Ascending aorta (tissue), 2 donors: ENCODE measurements at regions not wholly inside any gene's neighbourhood (a gene's known extent, or its start where the extent isn't known, plus 50 kb on each side); places are given as distances from the start of the nearest gene placed in this dataset.

Experiments
- DNase-seq, 2 donors: peaks; one replicate each; pipeline ENCODE4 v3.0.0-alpha.2; 2019; ENCODE audit warnings: low spot score in 2 of 2
- H3K27ac ChIP-seq, 2 donors: fragments of 200-600 bp; sonication (generic); one replicate each; pipeline ENCODE4 v1.5.1; 2016 to 2017; ENCODE audit warnings: mild to moderate bottlenecking in 1 of 2
- H3K27me3 ChIP-seq: fragments of 200-600 bp; sonication (generic); one replicate; pipeline ENCODE4 v1.5.1; 2017
- H3K36me3 ChIP-seq, 2 donors: fragments of 200-600 bp; sonication (generic); one replicate each; pipeline ENCODE4 v1.5.1; 2016
- H3K4me1 ChIP-seq, 2 donors: fragments of 200-600 bp; sonication (generic); one replicate each; pipeline ENCODE4 v1.5.1; 2016 to 2017; ENCODE audit warnings: mild to moderate bottlenecking in 1 of 2
- H3K4me3 ChIP-seq, 2 donors: fragments of 200-600 bp; sonication (generic); one replicate each; pipeline ENCODE4 v1.5.1; 2016 to 2017; ENCODE audit warnings: mild to moderate bottlenecking in 1 of 2
- H3K9me3 ChIP-seq, 2 donors: fragments of 200-600 bp; sonication (generic); one replicate each; pipeline ENCODE4 v1.5.1; 2016
- intact Hi-C: fragments of 100-400 bp; cut with DNase I; formaldehyde crosslinking; loops from one replicate; pipeline ENCODE4 v1.15.1; 2023
- TF ChIP-seq, protein P1 (sequence below), 3 experiments: fragments of 200-600 bp in 2 of 3; fragments of 450-650 bp in 1 of 3; sonication (generic) in 2 of 3; IDR thresholded peaks; one replicate each; pipeline ENCODE4 v1.5.1; 2016 to 2019; ENCODE audit warnings: antibody characterized with exemption in 3 of 3, mild to moderate bottlenecking in 1 of 3, moderate library complexity in 1 of 3

DNA sequence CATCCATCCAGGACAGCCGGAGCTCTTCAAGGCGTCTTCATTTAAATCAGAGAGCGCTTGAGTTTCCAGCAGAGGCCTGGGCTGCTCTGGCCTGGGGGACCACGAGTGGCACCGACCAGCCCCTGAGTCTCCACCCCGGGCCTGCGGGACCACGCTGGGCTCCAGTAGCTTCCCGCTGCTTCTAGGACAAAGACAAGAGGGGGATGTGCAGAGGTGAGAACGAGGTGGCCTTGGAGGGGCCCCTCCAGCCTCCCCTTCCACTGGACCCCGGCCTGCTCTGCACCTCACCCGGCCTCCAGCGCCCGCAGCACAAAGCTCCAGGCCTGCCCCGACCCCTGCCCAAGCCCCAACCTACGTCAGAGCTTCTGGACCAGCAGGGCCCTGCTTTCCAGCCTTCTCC is 81.6 kb downstream of the IRX2 start:
- DNase-seq, result no peak
- no peaks in the 10 kb centered on the region for H3K9me3 ChIP-seq
- TF ChIP-seq, protein P1, sequence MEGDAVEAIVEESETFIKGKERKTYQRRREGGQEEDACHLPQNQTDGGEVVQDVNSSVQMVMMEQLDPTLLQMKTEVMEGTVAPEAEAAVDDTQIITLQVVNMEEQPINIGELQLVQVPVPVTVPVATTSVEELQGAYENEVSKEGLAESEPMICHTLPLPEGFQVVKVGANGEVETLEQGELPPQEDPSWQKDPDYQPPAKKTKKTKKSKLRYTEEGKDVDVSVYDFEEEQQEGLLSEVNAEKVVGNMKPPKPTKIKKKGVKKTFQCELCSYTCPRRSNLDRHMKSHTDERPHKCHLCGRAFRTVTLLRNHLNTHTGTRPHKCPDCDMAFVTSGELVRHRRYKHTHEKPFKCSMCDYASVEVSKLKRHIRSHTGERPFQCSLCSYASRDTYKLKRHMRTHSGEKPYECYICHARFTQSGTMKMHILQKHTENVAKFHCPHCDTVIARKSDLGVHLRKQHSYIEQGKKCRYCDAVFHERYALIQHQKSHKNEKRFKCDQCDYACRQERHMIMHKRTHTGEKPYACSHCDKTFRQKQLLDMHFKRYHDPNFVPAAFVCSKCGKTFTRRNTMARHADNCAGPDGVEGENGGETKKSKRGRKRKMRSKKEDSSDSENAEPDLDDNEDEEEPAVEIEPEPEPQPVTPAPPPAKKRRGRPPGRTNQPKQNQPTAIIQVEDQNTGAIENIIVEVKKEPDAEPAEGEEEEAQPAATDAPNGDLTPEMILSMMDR (IDR thresholded peaks at IDR 0.05), result no peak
- no peaks in the 10 kb centered on the region for H3K27me3 ChIP-seq
- no peaks in the 10 kb centered on the region for H3K4me1 ChIP-seq
- H3K4me3 ChIP-seq, result no peak overlapping the region
- H3K27ac ChIP-seq, result no peak overlapping the region
- no peaks in the 10 kb centered on the region for H3K36me3 ChIP-seq
- intact Hi-C loops, result no loop called here

DNA sequence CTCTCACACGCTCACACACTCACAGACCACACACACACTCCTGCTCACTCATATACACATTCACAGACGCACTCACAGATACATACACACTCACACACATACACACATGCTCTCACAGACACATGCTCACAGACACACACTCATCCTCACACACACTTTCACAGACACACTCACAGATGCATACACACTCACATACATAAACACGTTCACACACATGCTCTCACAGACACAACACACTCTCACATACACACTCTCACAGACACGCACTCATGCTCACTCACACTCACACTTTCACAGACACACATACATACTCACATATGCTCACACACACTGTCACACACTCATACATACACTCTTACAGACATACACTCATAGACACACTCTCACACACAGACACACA is 82.2 kb downstream of the IRX2 start:
- intact Hi-C loops, result no loop called here
- Histone ChIP-seq H3K27ac (no peak overlapping the region), H3K4me1 (no peaks in the 10 kb centered on the region), H3K9me3 (no peaks in the 10 kb centered on the region), H3K4me3 (no peak overlapping the region), H3K36me3 (no peaks in the 10 kb centered on the region), H3K27me3 (no peaks in the 10 kb centered on the region)
- no peak for DNase-seq
- TF ChIP-seq, protein P1 (IDR thresholded peaks at IDR 0.05), result no peak

- TF ChIP-seq, protein P1 (IDR thresholded peaks at IDR 0.05), result no peak
- DNase-seq, result no peak
- Histone ChIP-seq H3K27me3 (no peaks in the 10 kb centered on the region), H3K27ac (no peak overlapping the region), H3K9me3 (no peaks in the 10 kb centered on the region), H3K4me3 (no peak overlapping the region), H3K36me3 (no peaks in the 10 kb centered on the region), H3K4me1 (no peaks in the 10 kb centered on the region)
- intact Hi-C loops, result no loop called here
Measured at GRCh38 chr5:2666081-2666480, 85.4 kb downstream of the IRX2 start.

DNA sequence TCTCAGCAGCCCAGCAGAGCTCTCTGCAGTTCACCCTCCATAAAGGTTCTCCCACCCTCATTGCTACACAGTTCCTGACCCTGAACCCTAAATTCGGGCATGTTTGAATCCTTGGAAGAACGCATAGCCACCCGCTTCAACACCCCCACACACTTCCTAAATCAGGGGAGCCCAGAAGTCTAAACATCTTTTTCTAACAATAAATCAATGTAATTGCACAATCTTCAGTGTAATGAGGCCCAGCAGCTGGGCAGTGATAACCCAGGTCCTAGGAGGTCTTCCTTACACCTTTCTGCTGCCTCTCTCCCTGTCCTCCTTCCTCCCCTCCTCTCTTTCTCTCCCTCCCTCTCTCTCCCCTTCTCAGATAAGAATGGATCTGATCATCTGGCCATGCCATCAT is 88.0 kb downstream of the IRX2 start:
- Histone ChIP-seq H3K27me3 (no peaks in the 10 kb centered on the region), H3K4me3 (no peak overlapping the region), H3K4me1 (no peaks in the 10 kb centered on the region), H3K36me3 (no peaks in the 10 kb centered on the region), H3K27ac (no peak overlapping the region), H3K9me3 (no peaks in the 10 kb centered on the region)
- DNase-seq, result no peak
- TF ChIP-seq, protein P1 (IDR thresholded peaks at IDR 0.05), result no peak
- intact Hi-C loops, result no loop called here

DNA sequence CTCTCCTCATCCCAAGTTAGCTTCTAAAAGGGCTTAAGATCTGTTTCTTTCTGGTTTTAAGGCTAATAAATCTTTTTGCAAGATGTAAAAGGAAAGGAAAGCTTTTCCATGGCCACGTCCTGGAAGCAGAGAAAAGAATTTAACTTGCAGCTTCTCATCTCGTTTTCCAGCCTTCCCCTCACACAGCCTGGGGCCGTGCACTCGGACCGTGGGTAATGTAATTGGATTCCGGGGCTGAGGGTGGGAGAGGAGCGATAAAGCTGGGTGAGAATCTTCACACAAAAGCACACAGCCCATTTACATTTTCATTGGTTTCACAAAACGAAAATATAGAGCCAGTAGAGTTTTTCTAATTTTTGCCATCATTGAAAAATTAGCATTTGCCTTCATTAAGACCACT is 91.2 kb downstream of the IRX2 start:
- intact Hi-C loops, result no loop called here
- Histone ChIP-seq H3K4me1 (no peaks in the 10 kb centered on the region), H3K9me3 (no peaks in the 10 kb centered on the region), H3K27me3 (no peaks in the 10 kb centered on the region), H3K4me3 (no peak overlapping the region), H3K36me3 (no peaks in the 10 kb centered on the region), H3K27ac (no peak overlapping the region)
- TF ChIP-seq, protein P1 (IDR thresholded peaks at IDR 0.05), result no peak
- DNase-seq, result no peak

DNA sequence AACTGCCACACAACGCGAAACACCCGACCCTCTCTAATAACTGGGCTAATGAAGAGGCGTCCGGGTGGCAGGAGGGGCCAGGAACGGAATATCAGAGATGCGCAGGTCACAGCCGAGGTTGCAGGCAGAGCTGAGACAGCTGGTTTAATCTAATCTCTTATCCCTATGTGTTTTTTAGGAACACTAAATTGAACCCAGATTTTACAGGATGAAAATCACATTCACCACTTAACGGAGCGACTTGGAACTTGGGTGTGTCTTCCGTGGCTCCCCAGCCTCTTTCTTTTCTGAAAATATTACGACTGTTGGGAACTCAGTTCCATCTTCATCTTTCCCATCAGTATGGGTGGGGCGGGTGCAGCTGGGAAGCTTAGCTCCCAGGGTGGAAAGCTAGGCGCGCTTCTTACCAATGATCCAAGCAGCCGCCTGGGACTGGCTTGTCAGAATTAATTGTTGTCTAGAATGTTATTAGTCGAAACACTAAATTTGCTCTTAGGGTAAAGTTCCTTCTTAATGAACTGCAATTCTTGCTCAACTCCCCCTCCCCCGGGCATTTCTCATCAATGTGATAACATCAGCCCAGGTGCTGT is 92.5 kb downstream of the IRX2 start:
- DNase-seq, result no peak
- Histone ChIP-seq H3K36me3 (no peaks in the 10 kb centered on the region), H3K27me3 (no peaks in the 10 kb centered on the region), H3K9me3 (no peaks in the 10 kb centered on the region), H3K4me3 (no peak overlapping the region), H3K4me1 (no peaks in the 10 kb centered on the region), H3K27ac (no peak overlapping the region)
- TF ChIP-seq, protein P1 (IDR thresholded peaks at IDR 0.05), result no peak
- intact Hi-C loops, result no loop called here
